H1 (cell line): ENCODE measurements at regions not wholly inside any gene's neighbourhood (a gene's known extent, or its start where the extent isn't known, plus 50 kb on each side); places are given as distances from the start of the nearest gene placed in this dataset.

Source experiments
- CTCF ChIA-PET: fragments of 300-600 bp; sonication (Branson Sonifier 250); formaldehyde crosslinking; loops from one replicate; lab custom pipeline; 2021; ENCODE audit not compliant: partially characterized antibody; lab: Charles Lee
- POLR2A ChIA-PET: fragments of 300-600 bp; sonication (Branson Sonifier 250); formaldehyde crosslinking; loops from one replicate; lab custom pipeline; 2021; ENCODE audit warnings: inconsistent platforms; ENCODE audit not compliant: partially characterized antibody; lab: Charles Lee
- DNase-seq, 2 experiments: peaks; one replicate each; pipeline versions ENCODE4 v3.0.0 to v3.0.0-alpha.2; 2010 to 2022; ENCODE audit warnings: low spot score in 2 of 2, low read depth in 1 of 2, mixed read lengths in 1 of 2
- FAIRE-seq: peaks from 2 replicates; lab custom pipeline; 2011; peaks lifted over from hg19 to GRCh38; lab: Jason Lieb, UNC
- H2AFZ ChIP-seq: 2 replicates; pipeline ENCODE4 v1.8.1; 2012; ENCODE audit warnings: low read length, inconsistent platforms
- H2AK5ac ChIP-seq: 2 replicates; pipeline ENCODE4 v1.6.1; 2013; ENCODE audit warnings: low read depth, low read length
- H2BK120ac ChIP-seq: replicated peaks from 2 replicates; pipeline ENCODE3; 2013; ENCODE audit warnings: low read depth, low read length, inconsistent platforms
- H2BK12ac ChIP-seq: 2 replicates; pipeline ENCODE4 v1.6.1; 2013; ENCODE audit warnings: low read depth, low read length
- H2BK15ac ChIP-seq: 2 replicates; pipeline ENCODE4 v1.6.1; 2013; ENCODE audit warnings: low read length
- H2BK20ac ChIP-seq: 2 replicates; pipeline ENCODE4 v1.6.1; 2013; ENCODE audit warnings: low read length
- H2BK5ac ChIP-seq: 2 replicates; pipeline ENCODE4 v1.6.1; 2013; ENCODE audit warnings: low read depth, low read length
- H3K14ac ChIP-seq: 2 replicates; pipeline ENCODE4 v1.6.1; 2013; ENCODE audit warnings: inconsistent platforms; ENCODE audit not compliant: insufficient read length
- H3K18ac ChIP-seq: 2 replicates; pipeline ENCODE4 v1.6.1; 2013; ENCODE audit warnings: low read length; ENCODE audit errors: extremely low read depth
- H3K23ac ChIP-seq: 2 replicates; pipeline ENCODE4 v1.6.1; 2013; ENCODE audit warnings: inconsistent platforms; ENCODE audit not compliant: insufficient read length
- H3K23me2 ChIP-seq: 2 replicates; pipeline ENCODE4 v1.6.1; 2013; ENCODE audit warnings: low read depth, low read length
- H3K27ac ChIP-seq: 2 replicates; pipeline ENCODE4 v1.6.1; 2011; ENCODE audit warnings: low read depth, low read length, inconsistent platforms
- H3K27me3 ChIP-seq, 4 experiments: replicated peaks in 1 of 4; 1 replicate in 1 of 4; 2 replicates in 3 of 4; pipeline versions ENCODE4 v1.6.1 to v1.8.1; 2011 to 2013; ENCODE audit warnings: low read length in 3 of 4, mild to moderate bottlenecking in 3 of 4, inconsistent platforms in 2 of 4, mixed read lengths in 2 of 4, moderate library complexity in 1 of 4; ENCODE audit not compliant: control insufficient read depth in 3 of 4, insufficient read depth in 3 of 4; ENCODE audit errors: extremely low read depth in 1 of 4
- H3K36me3 ChIP-seq, 4 experiments: 2 replicates each; pipeline versions ENCODE4 v1.6.1 to v1.8.1; 2011 to 2013; ENCODE audit warnings: mild to moderate bottlenecking in 4 of 4, low read length in 3 of 4, moderate library complexity in 2 of 4, control low read depth in 1 of 4, inconsistent platforms in 1 of 4; ENCODE audit not compliant: insufficient read depth in 4 of 4, control insufficient read depth in 2 of 4
- H3K4ac ChIP-seq: replicated peaks from 2 replicates; pipeline ENCODE3; 2013; ENCODE audit warnings: low read length, low read depth, mixed read lengths, inconsistent platforms; ENCODE audit not compliant: insufficient read length
- H3K4me1 ChIP-seq, 4 experiments: replicated peaks in 1 of 4; 1 replicate in 1 of 4; 2 replicates in 3 of 4; pipeline versions ENCODE4 v1.6.1 to v1.8.1; 2011 to 2013; ENCODE audit warnings: low read length in 3 of 4, inconsistent platforms in 2 of 4, mixed read lengths in 1 of 4; ENCODE audit not compliant: insufficient read depth in 4 of 4, control insufficient read depth in 3 of 4
- H3K4me2 ChIP-seq, 2 experiments: 2 replicates each; pipeline versions ENCODE4 v1.6.1 to v1.8.1; 2011 to 2013; ENCODE audit warnings: low read depth in 2 of 2, low read length in 2 of 2, control low read depth in 1 of 2, inconsistent platforms in 1 of 2, mild to moderate bottlenecking in 1 of 2; ENCODE audit not compliant: insufficient read depth in 1 of 2
- H3K4me3 ChIP-seq, 4 experiments: fragments of 200-600, 300-600 bp in 1 of 4; sonication (generic), shearing (Covaris generic), sonication (Bioruptor Twin) in 1 of 4; 2 replicates each; pipeline versions ENCODE4 v1.5.1 to v1.8.1; 2011 to 2016; ENCODE audit warnings: low read length in 4 of 4, low read depth in 3 of 4, control low read depth in 2 of 4, inconsistent platforms in 2 of 4, mild to moderate bottlenecking in 2 of 4, mixed read lengths in 1 of 4, moderate library complexity in 1 of 4; ENCODE audit not compliant: insufficient read depth in 2 of 4; ENCODE audit errors: extremely low read depth in 1 of 4
- H3K56ac ChIP-seq: replicated peaks from 2 replicates; pipeline ENCODE3; 2013; ENCODE audit warnings: low read depth, mild to moderate bottlenecking, mixed read lengths, low read length, inconsistent platforms; ENCODE audit not compliant: insufficient read length
- H3K79me1 ChIP-seq: 2 replicates; pipeline ENCODE4 v1.6.1; 2013; ENCODE audit warnings: low read depth, low read length, control low read depth
- H3K79me2 ChIP-seq, 2 experiments: 2 replicates each; pipeline versions ENCODE4 v1.6.1 to v1.8.1; 2012 to 2013; ENCODE audit warnings: low read length in 2 of 2, mild to moderate bottlenecking in 2 of 2, inconsistent platforms in 1 of 2; ENCODE audit not compliant: insufficient read depth in 2 of 2, control insufficient read depth in 1 of 2
- H3K9ac ChIP-seq, 4 experiments: replicated peaks in 1 of 4; 1 replicate in 1 of 4; 2 replicates in 3 of 4; pipeline versions ENCODE4 v1.6.1 to v1.8.1; 2011 to 2013; ENCODE audit warnings: low read depth in 3 of 4, low read length in 3 of 4, control low read depth in 2 of 4, mild to moderate bottlenecking in 2 of 4, moderate library complexity in 2 of 4, inconsistent platforms in 1 of 4; ENCODE audit errors: extremely low read depth in 1 of 4
- H3K9me3 ChIP-seq, 2 experiments: 2 replicates each; pipeline versions ENCODE4 v1.6.1 to v1.8.1; 2012 to 2013; ENCODE audit warnings: mild to moderate bottlenecking in 2 of 2, moderate library complexity in 2 of 2, control low read depth in 1 of 2, inconsistent platforms in 1 of 2, low read depth in 1 of 2, low read length in 1 of 2, mixed read lengths in 1 of 2; ENCODE audit not compliant: insufficient read depth in 2 of 2
- H4K20me1 ChIP-seq, 2 experiments: replicated peaks in 1 of 2; 2 replicates each; pipeline versions ENCODE3 to v1.8.1; 2011 to 2013; ENCODE audit warnings: inconsistent platforms in 2 of 2, low read length in 2 of 2, mild to moderate bottlenecking in 1 of 2; ENCODE audit not compliant: insufficient read depth in 2 of 2, control insufficient read depth in 1 of 2
- H4K5ac ChIP-seq: 2 replicates; pipeline ENCODE4 v1.6.1; 2013; ENCODE audit warnings: low read length, low read depth, mixed read lengths, inconsistent platforms; ENCODE audit not compliant: insufficient read length
- H4K8ac ChIP-seq: 2 replicates; pipeline ENCODE4 v1.8.0; 2013; ENCODE audit warnings: mild to moderate bottlenecking, moderate library complexity, low read length, inconsistent platforms; ENCODE audit not compliant: insufficient read depth; ENCODE audit errors: extremely low read depth
- H4K91ac ChIP-seq: replicated peaks from 2 replicates; pipeline ENCODE3; 2013; ENCODE audit warnings: low read length, mixed read lengths, inconsistent platforms; ENCODE audit not compliant: insufficient read length
- CHD2 ChIP-seq: IDR thresholded peaks from 2 replicates; pipeline ENCODE4 v1.6.1; 2012; ENCODE audit warnings: low read length, improper control_type of control experiment
- CTBP2 ChIP-seq: IDR thresholded peaks from 2 replicates; pipeline ENCODE4 v1.7.0; 2011; ENCODE audit warnings: borderline replicate concordance, mild to moderate bottlenecking, moderate library complexity, mixed read lengths, low read length; ENCODE audit not compliant: insufficient read depth, insufficient read length
- EZH2 ChIP-seq: fragments of 200-600 bp; sonication (generic); IDR thresholded peaks from 2 replicates; pipeline ENCODE4 v1.7.1; 2012; ENCODE audit warnings: low read depth, mild to moderate bottlenecking, moderate library complexity, low read length, inconsistent platforms; ENCODE audit not compliant: severe bottlenecking
- FOSL1 ChIP-seq: IDR thresholded peaks from 2 replicates; pipeline ENCODE4 v1.6.1; 2011; ENCODE audit warnings: mild to moderate bottlenecking, low read depth, low read length, moderate library complexity; ENCODE audit not compliant: insufficient read depth
- GABPA ChIP-seq: IDR thresholded peaks from 2 replicates; pipeline ENCODE4 v1.6.1; 2011; ENCODE audit warnings: mild to moderate bottlenecking, low read length, moderate library complexity, borderline replicate concordance; ENCODE audit not compliant: insufficient read depth
- JUND ChIP-seq: IDR thresholded peaks from 2 replicates; pipeline ENCODE4 v1.6.1; 2011; ENCODE audit warnings: mild to moderate bottlenecking, improper control_type of control experiment, low read length
- KDM1A ChIP-seq: fragments of 200-600, 300-600 bp; sonication (generic); IDR thresholded peaks from 2 replicates; pipeline ENCODE4 v1.7.1; 2016; ENCODE audit warnings: mild to moderate bottlenecking, low read length, borderline replicate concordance
- KDM5A ChIP-seq: fragments of 200-600 bp; IDR thresholded peaks from 2 replicates; pipeline ENCODE4 v1.7.1; 2012; ENCODE audit warnings: mild to moderate bottlenecking, low read length, inconsistent platforms, mixed read lengths
- POU5F1 ChIP-seq: IDR thresholded peaks from 2 replicates; pipeline ENCODE4 v1.6.1; 2011; ENCODE audit warnings: low read depth, mild to moderate bottlenecking, low read length, moderate library complexity
- RNF2 ChIP-seq: fragments of 200-900, 300-1000 bp; sonication (generic); IDR thresholded peaks from 2 replicates; pipeline ENCODE4 v1.7.1; 2016; ENCODE audit warnings: borderline replicate concordance, low read depth, mild to moderate bottlenecking, antibody characterized with exemption, low read length; ENCODE audit not compliant: poor library complexity, severe bottlenecking; ENCODE audit errors: missing control alignments
- RXRA ChIP-seq: IDR thresholded peaks from 2 replicates; pipeline ENCODE4 v1.6.1; 2011; ENCODE audit warnings: low read depth, mild to moderate bottlenecking, low read length, moderate library complexity; ENCODE audit not compliant: insufficient read depth
- SIX5 ChIP-seq: IDR thresholded peaks from 2 replicates; pipeline ENCODE4 v1.6.1; 2011; ENCODE audit warnings: mild to moderate bottlenecking, low read depth, low read length
- SRF ChIP-seq: IDR thresholded peaks from 2 replicates; pipeline ENCODE4 v1.6.1; 2011; ENCODE audit warnings: mild to moderate bottlenecking, low read depth, low read length, moderate library complexity
- SUZ12 ChIP-seq: fragments of 200-600 bp; sonication (generic); IDR thresholded peaks from 2 replicates; pipeline ENCODE4 v1.6.1; 2012; ENCODE audit warnings: mild to moderate bottlenecking, inconsistent platforms, low read length, moderate library complexity, mixed read lengths
- ZNF274 ChIP-seq: IDR thresholded peaks from 2 replicates; pipeline ENCODE4 v1.7.0; 2012; ENCODE audit warnings: low read length, borderline replicate concordance; ENCODE audit errors: extremely low read depth
- WGBS, 2 experiments: shearing (Covaris generic) in 1 of 2; methylation state at CpG; one replicate each; pipeline versions ENCODE4 v1.1.6 to v1.1.7; 2013 to 2015; ENCODE audit warnings: low lambda C conversion rate in 2 of 2, mixed read lengths in 2 of 2, inconsistent platforms in 1 of 2, low coverage in 1 of 2, missing lambda C conversion rate in 1 of 2; ENCODE audit not compliant: insufficient replicate concordance in 2 of 2, insufficient coverage in 1 of 2, insufficient read length in 1 of 2; ENCODE audit errors: extremely low coverage in 1 of 2, missing lambda C conversion rate in 1 of 2; 5-methylcytosine and 5-hydroxymethylcytosine counted together

GRCh38 chr13:19070398-19070735 lies 111.3 kb downstream of the TUBA3C start:
- H3K18ac ChIP-seq = no peak overlapping the region
- H3K27me3 ChIP-seq = no peaks in the 10 kb centered on the region
- H3K4me1 ChIP-seq = no peaks in the 10 kb centered on the region
- no peak overlapping the region for H2BK12ac ChIP-seq
- no peak overlapping the region for H2BK5ac ChIP-seq
- H2AK5ac ChIP-seq = no peak overlapping the region
- ChIA-PET CTCF (no interaction called here), POLR2A (no interaction called here)
- no peak overlapping the region for H3K56ac ChIP-seq
- H2BK120ac ChIP-seq = no peak overlapping the region
- FAIRE-seq (no peak), DNase-seq (no peak)
- peaks cover 54 to 83% of the 10 kb centered on the region in 2 experiments for H3K9me3 ChIP-seq
- H3K4ac ChIP-seq = no peak overlapping the region
- no peak overlapping the region for H3K23ac ChIP-seq
- H4K8ac ChIP-seq = no peak overlapping the region
- H3K4me2 ChIP-seq = no peak overlapping the region
- peaks cover 12% of the 10 kb centered on the region; the same call in 1 of the 2 replicates for H3K23me2 ChIP-seq
- H3K79me2 ChIP-seq = no peaks in the 10 kb centered on the region
- H4K91ac ChIP-seq = no peak overlapping the region
- H2BK20ac ChIP-seq = no peak overlapping the region
- peaks cover 0 to 7% of the 10 kb centered on the region in 2 experiments for H4K20me1 ChIP-seq
- WGBS, 2 experiments = 83% methylated on average over 6 of the region's 6 CpGs; no CpG with 5 or more reads in 1 of the 2 experiments
- H3K4me3 ChIP-seq = no peak overlapping the region
- no peak overlapping the region for H3K9ac ChIP-seq
- no peak overlapping the region for H3K14ac ChIP-seq
- no peak overlapping the region for H4K5ac ChIP-seq
- H3K36me3 ChIP-seq = no peaks in the 10 kb centered on the region
- no peak overlapping the region for H3K27ac ChIP-seq
- no peaks in the 10 kb centered on the region for H3K79me1 ChIP-seq
- H2AFZ ChIP-seq = no peak overlapping the region
- H2BK15ac ChIP-seq = no peak overlapping the region
- no peak for TF ChIP-seq RXRA
- no peak for TF ChIP-seq GABPA
- TF ChIP-seq RNF2 = no peak
- TF ChIP-seq SRF = no peak
- no peak for TF ChIP-seq SUZ12
- TF ChIP-seq CTBP2 = no peak
- TF ChIP-seq EZH2 = no peak
- no peak for TF ChIP-seq KDM5A
- TF ChIP-seq CHD2 = no peak
- TF ChIP-seq FOSL1 = no peak
- no peak for TF ChIP-seq KDM1A
- TF ChIP-seq ZNF274 = no peak
- TF ChIP-seq JUND = no peak
- TF ChIP-seq POU5F1 = no peak
- TF ChIP-seq SIX5 = no peak
